Glomerular endothelial cell (primary cell): ENCODE measurements at regions not wholly inside any gene's neighbourhood (a gene's known extent, or its start where the extent isn't known, plus 50 kb on each side); places are given as distances from the start of the nearest gene placed in this dataset.
"Not testable (repeated sequence)": the region's sequence is repeated elsewhere in the genome, so short reads cannot be mapped to it uniquely, and the experiment has no call there.

Experiments
- DNase-seq: peaks from one replicate; pipeline ENCODE4 v3.0.0-alpha.2; 2011; ENCODE audit warnings: low read depth, low spot score; ENCODE audit errors: extremely low read depth

DNA sequence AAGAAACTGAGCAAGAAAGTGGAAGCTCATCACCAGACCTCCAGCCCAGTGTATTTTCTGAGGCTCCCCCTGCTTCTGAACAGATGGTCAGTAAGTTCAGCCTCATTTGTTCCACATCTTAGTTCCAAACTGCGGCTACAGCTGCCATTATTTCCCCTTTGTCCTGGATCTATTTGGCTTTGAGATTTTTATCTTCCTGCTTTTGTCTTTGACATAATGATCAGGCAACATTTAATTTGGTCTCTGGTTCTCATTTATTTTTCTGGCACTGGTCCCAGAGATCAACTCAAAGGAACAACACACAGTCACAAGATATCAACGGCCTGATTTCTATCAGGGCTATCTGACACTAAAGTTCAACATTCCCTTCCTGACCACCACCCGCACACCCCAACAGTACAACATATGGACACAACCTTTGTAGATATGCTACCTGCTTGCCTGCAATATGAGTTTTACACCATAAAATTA, 137.5 kb downstream of the FAM76B start:
- DNase-seq = peak; percentile 16

DNA sequence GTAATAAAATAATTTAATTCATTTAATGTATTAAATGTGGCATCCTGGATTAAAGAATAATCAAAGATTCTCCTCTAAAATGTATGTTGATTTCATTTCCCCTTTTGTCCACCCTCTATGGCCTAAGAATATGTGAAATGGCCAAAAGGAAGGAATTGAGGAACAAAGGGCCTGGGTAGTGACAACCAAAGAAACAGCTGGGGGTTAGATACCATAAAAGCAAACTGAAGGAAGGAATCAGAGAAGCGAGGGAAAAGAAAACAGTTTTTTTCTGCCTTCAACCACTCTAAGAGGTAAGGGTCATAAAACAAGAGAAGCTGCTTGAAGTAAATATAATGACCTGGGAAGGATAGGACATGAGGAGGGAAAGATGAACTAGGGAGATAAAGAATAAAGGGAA, 139.3 kb downstream of the FAM76B start:
- DNase-seq = no peak

GRCh38 chr11:95647871-95648270, 141.7 kb downstream of the FAM76B start:
- DNase-seq = no peak

GRCh38 chr11:95647355-95647754, 142.2 kb downstream of the FAM76B start:
- no peak for DNase-seq

GRCh38 chr11:95641495-95641894, 148.1 kb downstream of the FAM76B start:
- no peak for DNase-seq

GRCh38 chr11:95638501-95638900, 151.1 kb downstream of the FAM76B start:
- no peak for DNase-seq

GRCh38 chr11:95625164-95625900, 164.2 kb downstream of the FAM76B start:
- DNase-seq = no peak

DNA sequence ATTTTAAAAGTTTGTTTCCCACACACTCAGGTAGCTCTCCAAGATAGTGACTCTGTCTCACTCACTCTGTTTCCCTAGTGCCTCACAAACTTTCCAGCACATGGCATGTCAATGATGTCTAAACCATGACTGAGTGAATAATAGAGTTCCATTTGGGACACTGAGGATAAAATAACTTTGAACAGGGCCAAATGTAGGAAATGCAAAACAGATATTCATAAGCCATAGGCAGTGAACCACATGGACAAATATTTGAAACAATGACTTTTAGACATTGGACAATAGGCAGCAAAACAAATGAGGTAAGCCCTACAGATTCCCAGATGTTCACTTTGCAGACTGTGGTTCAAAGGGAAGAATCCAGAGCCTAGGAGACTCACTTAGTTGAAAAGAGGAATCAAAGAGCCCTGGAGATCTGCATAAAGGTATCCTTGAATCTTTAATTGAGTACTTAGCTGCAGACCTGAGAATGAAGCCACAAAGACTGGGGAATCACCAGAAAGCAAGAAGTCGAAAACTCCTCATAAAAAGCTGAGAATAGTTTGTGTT, 173.3 kb downstream of the FAM76B start:
- DNase-seq = no peak

GRCh38 chr11:95611827-95612226, 177.8 kb downstream of the FAM76B start:
- no peak for DNase-seq

GRCh38 chr11:95610185-95610584, 179.4 kb downstream of the FAM76B start:
- not testable (repeated sequence) for DNase-seq

GRCh38 chr11:95608093-95608492, 181.5 kb downstream of the FAM76B start:
- DNase-seq = no peak

DNA sequence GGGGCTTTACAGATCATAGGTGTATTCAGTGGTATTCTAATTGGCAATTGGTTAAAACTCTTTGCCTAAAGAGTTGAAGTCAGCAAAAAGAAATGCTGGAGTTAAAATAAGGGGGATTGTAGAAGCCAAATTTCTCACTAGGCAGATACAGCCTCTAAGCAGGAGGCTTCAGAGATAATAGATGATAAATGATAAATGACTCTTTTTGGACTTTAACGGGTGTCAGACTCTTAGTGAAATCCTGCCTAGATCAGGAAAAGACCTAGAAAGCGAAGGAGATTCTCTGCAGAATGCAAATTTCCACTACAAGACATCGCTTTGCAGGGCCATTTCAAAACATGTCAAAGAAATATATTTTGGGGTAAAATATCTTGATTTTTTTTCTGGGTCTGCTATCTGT, 182.8 kb downstream of the FAM76B start:
- no peak for DNase-seq

DNA sequence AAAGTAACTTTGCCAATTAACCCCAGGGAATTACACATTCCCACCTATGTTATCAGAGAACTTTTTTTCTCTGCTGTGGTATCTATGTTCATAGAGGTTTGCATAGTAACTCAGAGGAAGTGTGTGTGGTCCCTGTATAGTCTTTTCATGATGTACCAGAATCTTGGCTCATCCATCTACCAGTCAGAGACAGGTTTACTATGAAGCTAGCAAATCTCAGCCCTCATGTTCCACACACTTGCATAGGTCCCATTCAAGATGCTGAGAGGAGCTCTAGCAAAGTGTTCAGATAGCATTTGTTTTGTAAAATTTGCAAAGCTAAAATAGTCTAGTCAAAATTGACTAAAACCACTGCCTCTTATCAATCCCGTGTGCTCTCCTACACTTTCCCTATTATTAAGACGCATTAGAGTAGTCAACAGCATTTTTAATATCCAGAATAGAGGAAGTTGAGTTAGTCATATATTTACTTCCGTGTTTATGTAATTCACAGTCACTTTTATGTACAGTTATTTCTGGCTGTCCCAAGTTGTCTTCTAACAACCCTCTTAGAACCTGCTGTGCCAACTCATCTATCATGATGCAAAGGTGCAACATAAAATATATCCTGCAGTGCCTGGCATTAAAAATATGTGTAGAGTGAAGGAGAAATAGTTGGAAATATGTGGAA, 184.2 kb downstream of the FAM76B start:
- DNase-seq = no peak

- DNase-seq = no peak
Observed at GRCh38 chr11:95599959-95600586, 189.5 kb downstream of the FAM76B start.

DNA sequence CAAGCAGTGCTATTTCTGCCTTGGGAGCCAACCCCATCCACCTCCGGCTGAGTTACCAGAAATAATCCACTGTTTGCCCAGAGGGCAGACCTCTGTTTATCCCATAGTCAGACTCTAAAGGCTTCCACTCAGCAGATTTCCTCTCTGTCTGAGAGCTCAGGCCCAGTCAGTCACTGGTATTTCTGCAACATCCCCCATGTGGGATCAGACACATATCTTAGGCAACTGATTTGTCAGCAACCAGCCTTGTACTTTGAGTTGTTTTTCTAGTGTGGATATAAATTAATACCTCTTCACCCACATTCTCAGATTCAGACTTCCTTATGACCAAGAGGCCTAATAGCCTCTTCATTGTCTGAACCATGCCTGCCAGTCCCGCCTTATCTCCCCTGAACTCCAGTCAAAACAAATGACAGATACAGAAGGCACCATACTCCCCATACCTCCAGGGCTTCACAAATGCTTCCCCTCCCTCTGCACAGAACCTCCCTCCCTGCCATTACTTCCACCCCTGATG, 193.6 kb downstream of the FAM76B start:
- DNase-seq = no peak

GRCh38 chr11:95595541-95595940, 194.0 kb downstream of the FAM76B start:
- DNase-seq = no peak

DNA sequence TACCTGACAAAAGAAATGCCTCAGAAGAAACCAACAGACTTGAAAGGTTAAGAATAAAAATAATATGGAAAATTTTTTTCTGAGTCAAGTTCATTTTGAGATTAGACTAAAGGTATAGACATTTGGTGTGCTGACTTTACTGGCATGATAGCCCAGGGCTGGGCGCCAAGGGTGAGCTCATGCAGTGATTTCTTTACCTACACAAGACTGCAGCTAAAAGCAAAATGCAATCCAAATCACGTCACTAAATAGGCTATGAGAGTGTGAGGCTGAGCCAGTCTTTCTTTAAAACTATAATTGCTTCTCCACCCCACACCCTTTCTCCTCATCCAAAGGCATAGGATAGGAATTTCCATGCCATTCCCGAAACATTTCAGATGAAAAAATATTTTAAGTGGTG, 196.5 kb downstream of the FAM76B start:
- no peak for DNase-seq

DNA sequence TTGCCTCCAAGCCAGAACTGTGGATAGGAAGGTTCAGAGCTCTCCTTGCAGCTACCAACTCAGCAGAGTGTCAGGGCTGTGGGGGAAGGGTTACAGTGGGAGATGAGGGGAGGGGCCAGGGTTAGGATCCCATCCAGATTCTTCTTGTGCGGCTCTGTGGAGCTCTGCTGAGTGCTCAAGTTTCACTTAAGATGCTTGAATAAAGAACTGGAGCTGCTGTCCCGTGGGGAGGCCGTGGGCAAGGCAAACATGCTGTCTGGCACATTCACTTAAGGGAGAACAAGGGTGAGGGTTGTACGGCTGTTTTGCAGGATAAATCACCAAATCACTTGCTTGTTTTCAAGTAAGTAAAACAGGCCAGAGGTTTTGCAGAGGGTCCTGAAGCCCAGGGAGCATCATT, 197.1 kb downstream of the FAM76B start:
- DNase-seq = no peak

DNA sequence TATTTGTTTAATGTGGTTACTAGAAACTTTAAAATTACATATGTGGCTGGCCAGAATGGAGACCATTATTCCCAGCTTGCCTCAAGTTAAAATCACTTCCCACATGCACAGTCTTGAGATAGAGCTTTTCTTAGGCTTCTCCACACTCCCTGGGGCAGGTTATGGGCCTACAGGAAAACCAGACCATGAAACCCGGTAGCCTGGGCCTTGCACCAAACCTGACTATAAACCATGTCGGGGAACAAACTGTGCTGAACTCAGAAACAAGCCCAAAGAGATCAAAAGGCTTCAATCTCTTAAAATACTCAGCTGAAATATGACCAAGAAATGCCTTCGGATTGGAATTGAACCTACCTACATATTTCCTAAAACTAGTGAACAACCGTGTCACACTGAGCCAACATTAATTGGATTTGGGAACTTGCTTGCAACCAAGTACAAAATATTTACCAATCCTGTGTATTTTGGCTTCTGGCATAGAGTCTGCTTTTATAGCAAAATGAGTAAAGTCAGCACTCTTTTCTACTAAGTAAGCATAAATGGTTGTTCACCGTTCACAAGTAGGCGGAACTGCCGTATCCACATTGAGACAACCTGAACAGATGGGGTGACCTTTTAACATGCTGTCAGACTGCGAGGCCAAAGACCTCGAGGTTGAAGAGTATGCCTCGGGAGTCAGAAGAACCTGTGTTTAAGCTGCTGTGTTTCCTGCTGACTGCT, 199.5 kb downstream of the FAM76B start:
- no peak for DNase-seq

- no peak for DNase-seq
Observed at GRCh38 chr11:95588821-95589220, 200.8 kb downstream of the FAM76B start.

DNA sequence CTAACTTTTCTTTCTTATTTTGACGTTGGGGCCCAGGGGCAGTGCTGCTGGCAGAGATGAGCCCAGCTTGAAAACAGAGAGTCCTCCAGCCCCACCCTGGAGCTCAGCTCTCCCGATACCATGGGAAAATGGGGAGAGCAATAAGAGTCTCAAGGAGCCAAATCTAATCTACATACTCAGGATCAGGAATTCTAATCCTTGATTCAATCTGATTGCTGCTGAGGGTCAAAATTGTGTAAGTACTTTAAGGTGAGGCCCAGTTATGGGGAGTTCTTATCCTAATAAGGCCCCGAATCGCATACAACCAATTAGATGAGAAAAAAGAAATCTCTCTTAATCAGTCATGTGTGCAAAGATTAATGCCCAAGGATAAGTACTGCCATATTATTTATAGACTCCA, 202.9 kb downstream of the FAM76B start:
- DNase-seq = no peak
